ENCODE measurements at regions not wholly inside any gene's neighbourhood (a gene's known extent, or its start where the extent isn't known, plus 50 kb on each side); places are given as distances from the start of the nearest gene placed in this dataset.
A peak's percentile ranks its signal among the peaks of the same experiment; 100 is the strongest.
"Not testable (repeated sequence)": the region's sequence is repeated elsewhere in the genome, so short reads cannot be mapped to it uniquely, and the experiment has no call there.

- DNase-seq (ENCODE audit: low read depth): no peak
These were observed 58.1 kb downstream of the ATXN7L3B start for GRCh38 chr12:74595696-74596095.

GRCh38 chr12:74598819-74599218 is 61.2 kb downstream of the ATXN7L3B start:
- DNase-seq (ENCODE audit: low read depth): no peak

DNA sequence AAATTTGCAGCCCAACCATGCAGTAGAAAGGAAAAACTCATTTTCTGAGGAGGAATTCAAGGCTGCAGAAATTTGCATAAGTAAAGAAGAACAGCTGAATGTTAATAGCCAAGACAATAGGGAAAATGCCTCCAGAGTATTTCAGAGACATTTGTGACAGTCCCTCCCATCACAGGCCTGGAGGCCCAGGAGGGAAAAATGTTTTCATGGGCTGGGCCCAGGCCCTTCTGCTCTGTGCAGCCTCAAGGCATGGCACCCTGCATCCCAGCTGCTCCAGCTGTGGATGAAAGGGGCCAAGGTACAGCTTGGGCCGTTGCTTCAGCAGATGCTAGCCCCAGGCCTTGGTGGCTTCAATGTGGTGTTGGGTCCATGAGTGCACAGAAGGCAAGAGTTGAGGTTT is 62.3 kb downstream of the ATXN7L3B start:
- DNase-seq (ENCODE audit: low read depth): no peak

GRCh38 chr12:74600817-74601216 is 63.2 kb downstream of the ATXN7L3B start:
- not testable (repeated sequence) for DNase-seq (ENCODE audit: low read depth)

- DNase-seq (ENCODE audit: low read depth): no peak
These were observed 65.4 kb downstream of the ATXN7L3B start for GRCh38 chr12:74602881-74603672.

GRCh38 chr12:74608231-74608775 is 70.7 kb downstream of the ATXN7L3B start:
- DNase-seq (ENCODE audit: low read depth): no peak

- no peak for DNase-seq (ENCODE audit: low read depth)
These were observed 73.1 kb downstream of the ATXN7L3B start for GRCh38 chr12:74610711-74611110.

DNA sequence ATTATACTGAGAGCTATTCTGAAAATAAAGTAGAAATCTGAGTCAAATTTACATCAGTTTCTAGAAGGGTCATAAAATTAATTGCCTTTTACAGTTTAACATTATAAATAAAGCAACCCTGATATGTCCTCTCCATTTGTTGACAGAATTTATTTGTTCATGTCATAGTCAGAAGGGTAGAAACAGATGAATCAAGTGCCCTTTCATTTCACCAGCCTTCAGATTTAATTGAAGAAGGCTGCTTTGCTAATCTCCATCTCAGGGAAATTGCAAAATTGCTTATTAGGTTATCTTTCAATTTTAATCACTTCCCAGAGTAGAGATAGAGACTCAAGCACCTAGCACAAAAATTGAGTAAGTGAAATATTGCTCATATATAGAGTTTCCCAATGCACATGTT is 76.8 kb downstream of the ATXN7L3B start:
- no peak for DNase-seq (ENCODE audit: low read depth)

GRCh38 chr12:74619084-74619483 is 81.4 kb downstream of the ATXN7L3B start:
- DNase-seq (ENCODE audit: low read depth): no peak

GRCh38 chr12:74619884-74620283 is 82.2 kb downstream of the ATXN7L3B start:
- DNase-seq (ENCODE audit: low read depth): peak; percentile 6

- DNase-seq (ENCODE audit: low read depth): no peak
These were observed 83.3 kb downstream of the ATXN7L3B start for GRCh38 chr12:74620921-74621320.

GRCh38 chr12:74624201-74624600 is 86.6 kb downstream of the ATXN7L3B start:
- no peak for DNase-seq (ENCODE audit: low read depth)

DNA sequence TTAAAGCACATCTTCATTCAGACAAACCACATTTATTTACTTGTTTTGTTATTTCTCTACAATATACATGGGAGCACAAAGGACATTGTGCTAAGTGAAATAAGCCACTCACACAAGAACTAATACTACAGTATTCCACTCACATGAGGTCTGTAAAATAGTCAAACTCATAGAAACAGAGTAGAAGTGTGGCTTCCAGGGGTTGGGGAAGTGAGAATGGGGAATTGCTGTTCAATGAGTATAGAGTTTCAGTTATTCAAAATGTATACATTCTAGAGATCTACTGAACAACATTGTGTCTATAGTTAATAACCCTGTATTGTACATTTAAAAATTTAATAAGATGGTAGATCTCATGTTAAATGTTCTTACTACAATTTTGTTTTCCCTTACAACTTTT is 88.8 kb downstream of the ATXN7L3B start:
- DNase-seq (ENCODE audit: low read depth): no peak

DNA sequence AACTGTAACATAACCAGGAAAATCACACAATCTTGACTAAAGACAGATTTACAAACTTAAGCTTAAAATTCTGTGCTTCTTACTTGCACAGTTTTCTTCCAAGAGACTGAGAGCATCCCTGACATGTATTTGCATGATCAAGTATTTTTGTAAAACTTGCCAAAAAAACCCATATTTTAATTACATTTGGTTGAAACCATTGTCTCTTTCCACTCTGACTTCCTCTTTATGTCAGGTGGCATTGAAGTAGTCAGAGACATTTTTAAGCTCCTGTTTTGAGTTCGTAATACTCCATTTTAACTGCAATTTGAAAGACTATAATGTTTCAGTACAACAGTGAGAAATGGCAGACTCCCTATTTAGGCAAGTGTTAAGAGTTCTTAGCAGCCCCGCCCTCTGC is 103.6 kb downstream of the ATXN7L3B start:
- DNase-seq (ENCODE audit: low read depth): no peak

GRCh38 chr12:74641694-74642093 is 104.1 kb downstream of the ATXN7L3B start:
- no peak for DNase-seq (ENCODE audit: low read depth)

DNA sequence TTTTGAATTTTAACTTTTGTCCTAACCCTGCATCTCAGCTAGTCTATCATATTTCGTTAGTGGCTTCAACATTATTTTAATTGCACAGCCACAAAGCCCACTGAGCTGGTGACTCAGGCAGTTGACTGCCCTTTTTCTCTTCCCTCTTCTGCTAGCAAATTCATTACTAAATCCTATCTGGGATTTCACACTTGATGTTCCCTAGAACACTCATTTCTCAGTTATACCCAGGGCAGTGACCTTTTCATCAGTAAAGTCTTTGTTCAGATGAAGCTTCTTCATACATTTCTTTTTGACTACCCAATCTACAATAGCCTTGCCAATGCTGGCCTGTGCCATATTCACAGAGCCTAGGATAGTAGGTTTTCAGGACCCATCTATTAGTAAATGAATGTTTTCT is 107.0 kb downstream of the ATXN7L3B start:
- no peak for DNase-seq (ENCODE audit: low read depth)

- DNase-seq (ENCODE audit: low read depth): peak; percentile 6
These were observed 109.2 kb downstream of the ATXN7L3B start for GRCh38 chr12:74646831-74647230.

DNA sequence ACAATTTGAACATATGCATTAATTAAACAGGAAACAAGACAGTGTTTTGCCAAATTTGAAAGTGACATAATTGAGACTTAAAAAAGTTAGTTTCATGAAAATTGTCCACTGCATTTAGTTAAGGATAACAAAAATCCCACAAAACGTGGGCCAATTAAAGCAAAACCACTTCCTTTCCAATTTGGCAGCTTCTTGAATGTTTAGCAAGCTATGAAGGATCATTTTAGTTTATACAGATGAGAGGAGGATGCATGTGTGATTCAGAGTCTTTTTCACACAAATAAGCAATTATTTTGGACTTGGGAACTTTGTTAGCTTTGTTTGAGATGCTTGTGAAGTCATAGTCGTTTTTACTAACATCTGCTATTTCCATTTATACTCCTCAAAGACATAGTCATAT is 109.6 kb downstream of the ATXN7L3B start:
- no peak for DNase-seq (ENCODE audit: low read depth)

DNA sequence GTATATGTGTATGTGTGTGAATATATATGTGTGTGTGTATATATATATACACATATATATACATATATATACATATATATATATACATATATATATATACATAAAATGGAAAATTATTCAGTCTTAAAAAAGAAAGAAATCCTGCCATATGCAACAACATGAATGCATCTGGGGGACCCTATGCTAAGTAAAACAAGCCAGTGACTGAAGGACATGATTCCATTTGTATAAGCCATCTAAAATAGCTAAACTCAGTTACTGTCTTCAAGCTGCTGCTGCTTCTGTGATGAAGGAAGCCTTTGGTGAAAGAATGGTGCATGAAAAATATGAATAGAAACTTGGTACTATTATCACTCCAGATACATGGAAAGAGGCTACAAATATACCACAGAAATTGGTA is 118.6 kb downstream of the ATXN7L3B start:
- no peak for DNase-seq (ENCODE audit: low read depth)

GRCh38 chr12:74660442-74660841 is 122.8 kb downstream of the ATXN7L3B start:
- DNase-seq (ENCODE audit: low read depth): no peak

- DNase-seq (ENCODE audit: low read depth): no peak
These were observed 126.3 kb downstream of the ATXN7L3B start for GRCh38 chr12:74663958-74664357.

GRCh38 chr12:74665690-74666089 is 128.1 kb downstream of the ATXN7L3B start:
- DNase-seq (ENCODE audit: low read depth): no peak

DNA sequence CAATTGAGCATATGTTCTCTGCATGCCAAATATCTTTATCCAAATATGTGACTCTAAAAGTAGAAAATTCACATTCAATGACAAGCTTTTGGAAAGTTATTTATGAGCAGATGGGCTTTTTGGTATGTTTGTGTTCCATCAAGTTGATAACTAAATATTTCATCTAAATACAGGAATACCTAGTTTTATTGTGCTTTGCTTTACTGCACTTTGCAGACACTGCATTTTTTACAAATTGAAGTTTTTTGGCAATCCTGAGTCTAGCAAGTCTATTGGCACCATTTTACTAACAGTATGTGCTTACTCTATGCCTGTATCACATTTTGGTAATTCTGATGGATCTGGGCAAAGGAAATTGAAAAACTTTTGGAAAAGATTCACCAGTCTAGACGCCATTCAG is 133.8 kb downstream of the ATXN7L3B start:
- no peak for DNase-seq (ENCODE audit: low read depth)

DNA sequence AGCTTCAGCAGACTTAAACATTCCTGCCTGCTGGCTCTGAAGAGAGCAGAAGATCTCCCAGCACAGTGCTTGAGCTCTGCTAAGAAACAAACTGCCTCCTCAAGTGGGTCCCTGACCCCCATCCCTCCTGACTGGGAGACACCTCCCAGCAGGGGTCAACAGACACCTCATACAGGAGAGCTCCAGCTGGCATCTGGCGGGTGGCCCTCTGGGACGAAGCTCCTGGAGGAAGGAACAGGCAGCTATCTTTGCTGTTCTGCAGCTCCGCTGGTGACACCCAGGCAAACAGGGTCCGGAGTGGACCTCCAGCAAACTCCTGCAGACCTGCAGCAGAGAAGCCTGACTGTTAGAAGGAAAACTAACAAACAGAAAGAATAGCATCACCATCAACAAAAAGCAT is 139.3 kb downstream of the ATXN7L3B start:
- not testable (repeated sequence) for DNase-seq (ENCODE audit: low read depth)

Data from amniotic epithelial cell (primary cell).